DND-41 (cell line): ENCODE measurements at regions not wholly inside any gene's neighbourhood (a gene's known extent, or its start where the extent isn't known, plus 50 kb on each side); places are given as distances from the start of the nearest gene placed in this dataset.

Experiments
- ATAC-seq: fragments of 200-7000 bp; cut with Tn5 transposase; 3 replicates; pipeline ENCODE4 v1.9.1; 2021; ENCODE audit warnings: low read depth; ENCODE audit not compliant: insufficient read depth
- DNase-seq: peaks from one replicate; pipeline ENCODE4 v3.0.0-alpha.2; 2020
- H2AFZ ChIP-seq: 2 replicates; pipeline ENCODE4 v1.6.0; 2012; ENCODE audit warnings: low read depth, low read length
- H3K27ac ChIP-seq: 2 replicates; pipeline ENCODE4 v1.5.1; 2012; ENCODE audit warnings: low read length, inconsistent platforms
- H3K27me3 ChIP-seq: fragments of 200-600 bp; sonication (generic); 2 replicates; pipeline ENCODE4 v1.6.0; 2012; ENCODE audit warnings: low read length, mild to moderate bottlenecking, inconsistent platforms; ENCODE audit not compliant: insufficient read depth, poor library complexity
- H3K36me3 ChIP-seq: 2 replicates; pipeline ENCODE4 v1.5.1; 2012; ENCODE audit warnings: low read length, inconsistent platforms; ENCODE audit not compliant: insufficient read depth
- H3K4me1 ChIP-seq: 2 replicates; pipeline ENCODE4 v1.5.1; 2012; ENCODE audit warnings: mild to moderate bottlenecking, low read length; ENCODE audit not compliant: insufficient read depth
- H3K4me2 ChIP-seq: 2 replicates; pipeline ENCODE4 v1.6.0; 2012; ENCODE audit warnings: mild to moderate bottlenecking, moderate library complexity, low read length, inconsistent platforms; ENCODE audit not compliant: insufficient read depth
- H3K4me3 ChIP-seq, 2 experiments: fragments of 200-600 bp in 1 of 2; shearing (Covaris generic) in 1 of 2; 2 replicates each; pipeline ENCODE4 v1.5.1; 2012 to 2016; ENCODE audit warnings: inconsistent platforms in 2 of 2, low read length in 2 of 2, mild to moderate bottlenecking in 2 of 2, low read depth in 1 of 2, moderate library complexity in 1 of 2
- H3K79me2 ChIP-seq: 2 replicates; pipeline ENCODE4 v1.6.0; 2012; ENCODE audit warnings: low read length, inconsistent platforms; ENCODE audit not compliant: insufficient read depth
- H3K9ac ChIP-seq: 2 replicates; pipeline ENCODE4 v1.6.0; 2012; ENCODE audit warnings: low read depth, mild to moderate bottlenecking, inconsistent platforms, low read length, moderate library complexity
- H3K9me3 ChIP-seq: 2 replicates; pipeline ENCODE4 v1.5.1; 2012; ENCODE audit warnings: low read length, moderate library complexity, mild to moderate bottlenecking, inconsistent platforms; ENCODE audit not compliant: insufficient read depth, severe bottlenecking
- H4K20me1 ChIP-seq: 2 replicates; pipeline ENCODE4 v1.6.0; 2012; ENCODE audit warnings: low read length; ENCODE audit not compliant: insufficient read depth
- CTCF ChIP-seq: IDR thresholded peaks from 2 replicates; pipeline ENCODE4 v1.5.1; 2012; ENCODE audit warnings: borderline replicate concordance, low read length, moderate library complexity, mild to moderate bottlenecking; ENCODE audit not compliant: poor library complexity, severe bottlenecking; ENCODE audit errors: extremely low read depth
- EZH2 ChIP-seq: IDR thresholded peaks from 3 replicates; pipeline ENCODE4 v1.6.1; 2012; ENCODE audit warnings: borderline replicate concordance, low read depth, mild to moderate bottlenecking, moderate library complexity, low read length, inconsistent platforms; ENCODE audit not compliant: severe bottlenecking

- H3K9ac ChIP-seq, result no peak overlapping the region
- no peak overlapping the region for H2AFZ ChIP-seq
- no peak for TF ChIP-seq EZH2
- no peak for TF ChIP-seq CTCF
- no peaks in the 10 kb centered on the region for H3K79me2 ChIP-seq
- no peaks in the 10 kb centered on the region for H4K20me1 ChIP-seq
- H3K9me3 ChIP-seq, result no peaks in the 10 kb centered on the region
- no peaks in the 10 kb centered on the region for H3K27me3 ChIP-seq
- H3K4me3 ChIP-seq, result no peak overlapping the region
- peaks cover 7% of the 10 kb centered on the region for H3K4me1 ChIP-seq
- no peaks in the 10 kb centered on the region for H3K36me3 ChIP-seq
- no peak overlapping the region for H3K27ac ChIP-seq
- H3K4me2 ChIP-seq, result no peak overlapping the region
- ATAC-seq (no peak), DNase-seq (no peak)
Measured at GRCh38 chr2:239668042-239668441, 267.2 kb upstream of the HDAC4 start.

- DNase-seq (no peak), ATAC-seq (no peak)
- TF ChIP-seq CTCF, result no peak
- TF ChIP-seq EZH2, result no peak
- Histone ChIP-seq H4K20me1 (no peaks in the 10 kb centered on the region), H3K27me3 (no peaks in the 10 kb centered on the region), H3K4me1 (peaks cover 11% of the 10 kb centered on the region), H3K4me3 (no peak overlapping the region), H2AFZ (no peak overlapping the region), H3K79me2 (no peaks in the 10 kb centered on the region), H3K4me2 (no peak overlapping the region), H3K36me3 (no peaks in the 10 kb centered on the region), H3K27ac (no peak overlapping the region), H3K9me3 (no peaks in the 10 kb centered on the region), H3K9ac (no peak overlapping the region)
Measured at GRCh38 chr2:239667431-239667985, 266.7 kb upstream of the HDAC4 start.

- no peak for ATAC-seq
- no peak for DNase-seq
Measured at GRCh38 chr2:239666855-239667376, 266.1 kb upstream of the HDAC4 start.

More at GRCh38 chr2:239666855-239667376, 266.1 kb upstream of the HDAC4 start:
- Histone ChIP-seq H3K27ac (no peak overlapping the region), H3K79me2 (no peaks in the 10 kb centered on the region), H3K4me1 (peaks cover 14% of the 10 kb centered on the region), H2AFZ (no peak overlapping the region), H4K20me1 (no peaks in the 10 kb centered on the region), H3K4me2 (no peak overlapping the region), H3K9me3 (no peaks in the 10 kb centered on the region), H3K27me3 (no peaks in the 10 kb centered on the region), H3K9ac (no peak overlapping the region), H3K4me3 (no peak overlapping the region), H3K36me3 (no peaks in the 10 kb centered on the region)
- no peak for TF ChIP-seq EZH2
- no peak for TF ChIP-seq CTCF
